GM12873 (cell line): ENCODE measurements at regions not wholly inside any gene's neighbourhood (a gene's known extent, or its start where the extent isn't known, plus 50 kb on each side); places are given as distances from the start of the nearest gene placed in this dataset.

Experiments
- TF ChIP-seq, protein P1 (sequence below): IDR thresholded peaks from 2 replicates; pipeline ENCODE4 v1.5.1; 2012; ENCODE audit warnings: low read depth, mild to moderate bottlenecking, moderate library complexity, low read length, control low read depth; ENCODE audit not compliant: insufficient read depth; ENCODE audit errors: missing control alignments

DNA sequence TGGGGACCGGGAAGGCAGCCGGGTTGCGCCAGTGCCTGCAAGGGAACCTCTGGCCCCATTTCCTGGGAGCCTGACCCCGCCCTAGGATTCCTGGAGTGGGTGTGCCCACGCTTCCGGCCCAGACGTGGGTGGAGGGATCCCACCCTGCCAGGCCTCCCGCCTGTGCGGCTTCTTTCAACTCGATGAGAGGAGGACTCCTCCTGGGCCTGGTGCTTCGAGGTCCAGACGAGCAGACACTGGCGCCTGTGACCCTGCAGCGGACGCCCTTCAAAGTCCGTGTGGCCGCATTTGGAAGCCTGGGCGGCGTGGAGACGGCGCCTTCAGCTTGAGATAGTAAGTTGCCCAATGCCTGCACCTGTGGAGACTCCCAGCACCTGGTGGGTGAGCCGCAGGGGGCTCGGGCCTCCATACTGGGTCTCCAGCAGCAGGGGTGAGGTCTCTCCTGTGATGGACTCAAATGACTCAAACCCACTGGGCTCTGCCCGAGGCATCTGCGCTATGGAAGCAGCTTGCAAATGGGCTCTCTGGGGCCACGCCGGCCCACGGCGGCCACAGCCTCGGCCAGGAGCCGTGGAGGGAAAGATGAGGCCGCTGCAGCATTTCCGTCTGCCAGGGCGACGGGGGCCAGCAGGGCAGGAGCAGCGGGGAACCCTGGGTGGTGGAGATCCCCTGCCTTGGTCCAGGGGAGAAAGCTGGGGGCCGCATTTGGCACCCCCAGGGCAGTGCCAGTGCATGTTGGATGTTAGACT lies 64.3 kb upstream of the PPARA start:
- TF ChIP-seq, protein P1, sequence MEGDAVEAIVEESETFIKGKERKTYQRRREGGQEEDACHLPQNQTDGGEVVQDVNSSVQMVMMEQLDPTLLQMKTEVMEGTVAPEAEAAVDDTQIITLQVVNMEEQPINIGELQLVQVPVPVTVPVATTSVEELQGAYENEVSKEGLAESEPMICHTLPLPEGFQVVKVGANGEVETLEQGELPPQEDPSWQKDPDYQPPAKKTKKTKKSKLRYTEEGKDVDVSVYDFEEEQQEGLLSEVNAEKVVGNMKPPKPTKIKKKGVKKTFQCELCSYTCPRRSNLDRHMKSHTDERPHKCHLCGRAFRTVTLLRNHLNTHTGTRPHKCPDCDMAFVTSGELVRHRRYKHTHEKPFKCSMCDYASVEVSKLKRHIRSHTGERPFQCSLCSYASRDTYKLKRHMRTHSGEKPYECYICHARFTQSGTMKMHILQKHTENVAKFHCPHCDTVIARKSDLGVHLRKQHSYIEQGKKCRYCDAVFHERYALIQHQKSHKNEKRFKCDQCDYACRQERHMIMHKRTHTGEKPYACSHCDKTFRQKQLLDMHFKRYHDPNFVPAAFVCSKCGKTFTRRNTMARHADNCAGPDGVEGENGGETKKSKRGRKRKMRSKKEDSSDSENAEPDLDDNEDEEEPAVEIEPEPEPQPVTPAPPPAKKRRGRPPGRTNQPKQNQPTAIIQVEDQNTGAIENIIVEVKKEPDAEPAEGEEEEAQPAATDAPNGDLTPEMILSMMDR, result no peak

DNA sequence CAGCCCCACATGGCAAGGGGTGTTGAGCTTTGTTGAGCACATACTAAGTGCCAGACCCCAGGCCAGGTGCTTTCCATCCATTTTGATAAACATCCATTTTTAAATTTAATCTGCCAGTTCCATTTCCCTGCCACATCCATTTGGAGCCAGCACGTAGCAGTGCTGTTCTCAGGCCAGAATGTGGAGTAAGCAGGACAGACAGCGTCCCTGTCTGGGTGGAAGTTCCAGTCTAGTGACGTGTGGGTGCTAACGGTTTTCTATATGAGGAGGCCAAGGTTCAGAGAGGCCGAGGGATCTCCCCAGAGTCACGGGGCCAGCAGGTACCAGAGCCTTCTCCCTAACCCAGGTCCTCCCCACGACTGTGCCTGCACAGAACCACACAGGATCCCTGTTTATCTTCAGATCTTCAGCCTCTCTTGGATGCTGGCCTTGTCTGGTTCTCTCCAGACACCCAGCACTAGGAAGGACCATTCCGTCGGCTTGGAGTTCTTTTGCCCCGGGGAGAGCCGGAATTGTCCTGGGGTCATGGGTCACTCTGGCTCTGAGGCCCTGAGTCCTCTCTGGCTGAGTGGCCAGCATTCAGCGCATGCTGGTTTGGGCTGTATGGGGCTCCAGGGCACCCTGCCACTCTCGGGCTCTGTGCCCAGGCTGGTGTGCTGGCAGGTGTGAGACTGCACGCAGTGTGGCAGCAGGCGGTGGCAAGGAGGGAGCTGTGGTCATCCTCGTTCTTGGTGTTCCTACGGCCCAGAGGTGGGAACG lies 63.6 kb upstream of the PPARA start:
- TF ChIP-seq, protein P1, result no peak

DNA sequence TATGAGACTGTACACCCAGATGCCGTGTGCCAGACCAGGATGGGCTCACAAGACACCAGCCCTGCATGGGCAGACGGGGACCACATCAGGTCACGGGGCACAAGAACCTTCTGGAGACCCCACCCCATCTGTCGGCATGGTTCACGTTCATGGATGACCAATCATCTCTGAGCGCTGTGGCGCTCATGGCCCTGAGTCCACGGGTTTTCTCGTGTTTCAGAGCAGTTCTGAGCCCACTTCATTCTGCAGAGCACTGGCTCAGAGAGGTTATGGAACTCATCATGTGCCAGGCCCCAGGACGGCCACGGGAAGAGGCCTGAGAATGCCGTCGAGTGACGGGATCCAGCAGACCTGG lies 63.0 kb upstream of the PPARA start:
- TF ChIP-seq, protein P1, result no peak

DNA sequence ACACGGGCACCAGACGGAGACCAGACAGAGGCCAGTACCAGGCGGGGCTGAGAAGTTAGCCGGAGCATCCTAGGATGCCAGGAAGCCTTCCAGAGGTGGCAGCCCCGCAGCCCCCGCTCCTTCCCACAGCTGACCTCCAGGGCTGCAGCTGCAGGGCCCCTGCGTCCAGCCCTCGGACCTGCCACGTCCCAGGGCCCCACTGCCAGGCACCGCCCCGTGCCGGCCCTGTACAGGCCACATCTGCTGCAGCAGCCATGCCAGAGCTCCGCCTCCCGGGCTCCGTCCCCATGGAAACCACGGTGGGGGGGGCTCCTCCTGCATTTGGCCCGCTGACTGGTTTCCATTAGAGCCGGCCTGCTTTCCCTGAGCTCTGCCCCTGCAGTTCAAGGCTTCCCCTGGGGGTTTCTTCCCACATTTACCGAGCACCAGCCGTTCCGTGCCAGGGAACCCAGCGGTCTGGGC lies 62.5 kb upstream of the PPARA start:
- TF ChIP-seq, protein P1, result no peak

DNA sequence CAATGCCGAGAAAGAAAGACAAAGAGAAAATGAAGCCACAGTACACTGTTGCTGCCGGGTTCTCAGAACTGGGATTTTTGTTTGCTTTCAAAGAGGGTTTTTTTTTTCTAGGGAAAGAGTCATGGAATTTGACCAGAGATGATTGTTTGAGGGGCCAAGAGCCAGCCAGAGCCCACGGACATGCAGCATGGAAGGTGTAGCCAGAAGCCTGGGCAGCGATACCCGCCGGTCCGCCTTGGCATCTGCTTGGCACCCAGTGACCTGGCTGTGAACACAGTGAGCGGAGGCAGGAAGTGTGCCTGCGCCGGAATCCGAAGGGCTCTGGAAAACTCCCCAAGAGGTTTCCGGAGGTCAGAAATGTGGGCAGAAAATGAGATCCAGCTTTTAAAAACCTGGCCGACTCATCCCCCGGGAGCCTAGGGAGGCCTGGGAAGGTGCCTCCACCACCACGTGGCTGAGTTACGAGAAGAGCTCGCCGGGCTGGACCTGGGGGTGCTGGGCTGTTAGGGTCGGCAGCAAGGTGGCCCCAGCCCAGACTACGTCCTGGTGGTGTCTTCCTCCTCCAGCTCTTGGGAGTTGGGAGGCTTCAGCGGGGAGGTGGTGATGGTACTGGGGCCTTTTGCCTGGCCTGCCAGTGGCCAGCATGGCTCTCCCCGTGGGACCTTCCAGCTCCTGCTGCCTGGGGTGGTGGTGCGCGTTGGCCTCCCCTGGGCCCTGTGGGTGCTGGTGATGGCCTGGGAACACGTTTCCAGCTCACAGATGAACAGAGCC lies 61.6 kb upstream of the PPARA start:
- TF ChIP-seq, protein P1, result no peak

DNA sequence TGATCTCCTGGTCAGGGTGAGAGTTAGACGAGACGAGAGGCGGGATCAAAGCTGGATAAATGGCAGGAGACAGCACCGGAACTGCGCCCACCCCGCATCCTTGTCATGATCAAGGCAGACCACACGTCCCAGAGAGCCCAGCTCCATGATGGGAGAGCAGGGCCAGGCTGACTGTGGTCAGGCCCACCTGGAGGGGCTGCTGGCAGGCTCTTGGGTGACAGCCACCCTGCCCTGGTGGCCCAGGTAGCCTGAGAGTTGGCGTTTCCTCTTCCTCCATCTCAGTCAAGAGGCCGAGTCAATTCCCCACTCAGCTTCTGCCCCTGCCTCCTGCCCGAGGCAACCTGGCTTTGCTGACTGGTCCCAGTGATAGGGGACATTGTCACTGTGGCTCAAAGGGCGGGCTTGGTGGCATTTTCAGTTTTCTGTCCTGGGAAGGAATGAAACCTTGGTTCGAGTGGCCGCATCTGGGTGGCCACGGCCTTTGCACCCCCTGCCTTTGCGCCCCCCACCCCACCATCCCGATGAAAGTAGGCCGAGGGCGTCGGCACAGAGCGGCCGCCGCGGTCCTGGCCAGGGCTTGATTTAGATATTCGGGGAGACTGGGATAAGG lies 60.8 kb upstream of the PPARA start:
- TF ChIP-seq, protein P1, result no peak
